Renal cortical epithelial cell (primary cell): ENCODE measurements at regions not wholly inside any gene's neighbourhood (a gene's known extent, or its start where the extent isn't known, plus 50 kb on each side); places are given as distances from the start of the nearest gene placed in this dataset.
A peak's percentile ranks its signal among the peaks of the same experiment; 100 is the strongest.

Experiments
- DNase-seq: peaks from one replicate; pipeline ENCODE4 v3.0.0-alpha.2; 2011; ENCODE audit warnings: low read depth

DNA sequence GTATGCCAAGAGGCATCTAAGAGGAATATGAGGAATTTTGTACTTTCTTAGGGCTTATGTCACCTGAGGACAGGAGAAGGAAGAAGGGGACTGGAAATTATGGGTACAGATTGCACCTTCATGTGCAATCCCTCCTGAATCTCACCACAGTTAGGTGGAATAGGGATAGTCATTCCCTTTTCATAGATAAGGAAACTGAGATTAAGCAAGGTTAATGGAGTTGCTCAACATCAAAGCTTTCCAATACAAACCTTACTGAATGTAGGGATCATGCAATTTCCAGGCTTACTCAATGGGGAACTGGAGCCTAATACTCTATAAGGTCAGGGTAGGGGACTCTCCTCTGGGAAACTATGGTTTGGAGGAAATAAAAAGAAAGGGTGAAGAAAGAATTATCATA, 133.0 kb downstream of the C11orf87 start:
- no peak for DNase-seq

DNA sequence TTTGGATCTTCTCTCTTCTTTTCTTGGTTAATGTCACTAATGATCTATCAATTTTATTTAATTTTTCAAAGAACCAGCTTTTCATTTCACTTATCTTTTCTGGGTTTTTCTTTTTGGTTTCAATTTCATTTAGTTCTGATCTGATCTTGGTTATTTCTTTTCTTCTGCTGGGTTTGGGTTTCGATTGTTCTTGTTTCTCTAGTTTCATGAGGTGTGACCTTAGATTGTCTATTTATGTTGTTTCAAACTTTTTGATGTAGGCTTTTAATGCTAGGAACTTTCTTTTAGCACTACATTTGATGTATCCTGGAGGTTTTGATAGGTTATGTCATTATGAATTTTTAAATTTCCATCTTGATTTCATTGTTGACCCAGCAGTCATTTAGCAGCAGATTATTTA, 142.3 kb downstream of the C11orf87 start:
- DNase-seq, result no peak

DNA sequence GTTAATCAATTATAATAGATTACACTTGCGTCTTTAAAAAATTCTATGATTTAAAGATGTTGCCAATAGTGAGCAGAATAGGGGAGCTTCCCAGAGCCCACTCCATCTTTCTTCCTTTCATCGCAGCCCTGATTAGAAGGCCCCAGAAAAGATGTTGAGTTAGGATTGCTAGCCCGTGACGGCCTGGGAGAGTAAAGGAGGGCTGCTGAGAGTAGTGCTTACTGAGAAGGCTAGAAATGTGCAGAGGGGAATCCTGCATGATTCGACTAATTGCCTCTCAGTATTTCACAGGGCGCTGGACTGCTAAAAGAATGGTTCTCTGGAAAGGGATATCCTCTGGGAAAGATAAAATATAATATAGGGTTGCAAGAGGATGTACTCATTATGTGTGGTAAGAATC, 160.5 kb downstream of the C11orf87 start:
- DNase-seq, result no peak

DNA sequence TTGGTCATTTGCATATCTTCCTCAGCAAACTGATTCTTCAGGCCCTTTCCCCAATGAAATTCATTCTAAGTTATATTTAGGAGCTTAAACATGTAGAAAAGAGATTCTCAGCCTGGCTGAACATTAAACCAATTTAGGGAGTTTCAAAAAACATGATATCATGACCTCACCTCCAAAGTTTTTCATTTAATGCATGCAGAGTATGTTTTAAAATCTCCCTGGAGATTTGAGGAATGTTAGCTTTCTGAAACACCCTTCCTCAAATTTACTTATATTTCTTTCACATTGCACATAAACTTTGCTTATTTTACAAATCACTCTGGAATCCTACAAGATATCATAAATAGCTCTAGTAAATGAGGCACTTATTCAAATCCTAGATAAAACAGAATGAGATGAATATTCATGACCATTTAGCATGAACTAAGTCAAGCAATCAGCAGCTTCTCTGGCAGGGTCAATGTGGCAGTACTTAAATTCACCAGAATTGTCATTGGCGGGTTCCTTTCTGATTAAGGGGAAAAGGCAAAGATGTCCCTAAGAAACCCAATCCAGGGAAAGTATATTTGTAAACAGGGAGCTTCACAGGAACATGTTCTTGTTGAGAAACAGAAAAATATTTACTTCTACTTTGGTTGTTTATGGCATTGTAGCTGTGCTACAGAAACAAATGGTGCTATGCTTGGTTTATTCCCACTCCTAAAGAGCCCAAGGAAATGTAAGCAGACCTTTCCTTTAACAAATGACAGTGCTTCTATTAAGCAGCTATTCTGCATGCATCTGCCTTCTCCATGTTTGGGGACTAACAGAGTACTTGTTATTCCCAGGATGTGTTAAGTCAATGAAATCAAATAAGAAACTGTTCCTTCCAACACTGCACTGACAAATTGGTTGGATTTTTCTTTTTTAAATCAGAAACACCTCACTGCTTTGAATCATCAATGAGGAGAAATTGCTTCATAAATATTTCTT, 162.3 kb downstream of the C11orf87 start:
- no peak for DNase-seq

DNA sequence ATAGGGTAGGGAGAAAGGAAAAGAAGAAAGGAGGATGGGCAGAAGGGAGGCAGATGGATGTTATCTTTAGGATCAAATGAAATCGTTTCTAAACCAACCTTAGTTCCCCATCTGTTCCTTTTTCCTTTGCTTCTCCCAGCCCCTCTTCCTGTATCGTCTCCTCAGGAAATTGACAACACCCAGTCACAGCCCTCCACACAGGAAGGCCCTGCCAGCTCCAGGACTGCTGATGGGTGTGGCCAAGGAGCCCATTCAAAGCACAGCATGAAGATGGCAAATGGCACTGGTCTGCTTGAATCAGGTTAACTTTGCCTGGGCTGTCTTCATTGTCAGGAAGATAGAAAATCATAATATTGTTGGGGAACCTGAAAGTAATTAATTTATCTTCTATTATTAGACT, 164.8 kb downstream of the C11orf87 start:
- no peak for DNase-seq

DNA sequence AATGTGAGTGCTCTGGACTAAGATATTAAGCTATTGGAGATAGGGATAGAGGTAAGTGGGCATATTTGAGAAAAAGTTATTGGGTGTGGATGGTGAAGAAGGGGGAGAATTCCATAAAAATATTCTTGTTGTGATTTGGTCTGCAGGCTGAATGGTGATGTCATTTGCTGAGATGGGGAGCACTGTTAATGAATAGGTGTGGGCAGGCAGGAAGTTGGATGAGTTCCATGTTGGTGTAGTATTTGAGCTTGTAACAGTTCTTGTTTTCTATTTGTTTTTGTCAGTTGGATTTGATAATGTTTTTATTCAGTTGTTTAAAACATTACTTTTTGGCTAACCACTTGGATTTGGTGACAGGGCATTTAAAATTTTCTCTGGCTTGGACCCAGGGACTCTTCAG, 168.8 kb downstream of the C11orf87 start:
- no peak for DNase-seq

DNA sequence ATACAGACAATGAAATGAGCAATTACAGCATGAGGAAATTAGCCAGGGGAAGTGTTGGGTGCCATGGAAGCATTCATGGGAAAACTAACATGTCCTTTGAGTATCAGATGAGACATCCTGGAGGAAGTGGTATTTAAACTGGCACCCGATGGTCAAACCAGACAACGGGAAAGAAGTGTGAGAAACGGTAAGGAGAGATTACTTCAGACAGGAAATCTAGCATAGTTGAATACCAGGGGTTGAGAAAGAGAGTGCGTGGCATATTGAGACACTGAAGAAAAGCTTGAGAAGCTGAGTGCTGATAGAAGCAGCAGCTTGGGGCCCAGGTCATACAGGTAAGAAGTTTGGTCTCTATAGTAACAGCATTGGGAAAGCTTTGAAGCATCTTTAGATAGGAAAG, 175.3 kb downstream of the C11orf87 start:
- DNase-seq, result no peak

DNA sequence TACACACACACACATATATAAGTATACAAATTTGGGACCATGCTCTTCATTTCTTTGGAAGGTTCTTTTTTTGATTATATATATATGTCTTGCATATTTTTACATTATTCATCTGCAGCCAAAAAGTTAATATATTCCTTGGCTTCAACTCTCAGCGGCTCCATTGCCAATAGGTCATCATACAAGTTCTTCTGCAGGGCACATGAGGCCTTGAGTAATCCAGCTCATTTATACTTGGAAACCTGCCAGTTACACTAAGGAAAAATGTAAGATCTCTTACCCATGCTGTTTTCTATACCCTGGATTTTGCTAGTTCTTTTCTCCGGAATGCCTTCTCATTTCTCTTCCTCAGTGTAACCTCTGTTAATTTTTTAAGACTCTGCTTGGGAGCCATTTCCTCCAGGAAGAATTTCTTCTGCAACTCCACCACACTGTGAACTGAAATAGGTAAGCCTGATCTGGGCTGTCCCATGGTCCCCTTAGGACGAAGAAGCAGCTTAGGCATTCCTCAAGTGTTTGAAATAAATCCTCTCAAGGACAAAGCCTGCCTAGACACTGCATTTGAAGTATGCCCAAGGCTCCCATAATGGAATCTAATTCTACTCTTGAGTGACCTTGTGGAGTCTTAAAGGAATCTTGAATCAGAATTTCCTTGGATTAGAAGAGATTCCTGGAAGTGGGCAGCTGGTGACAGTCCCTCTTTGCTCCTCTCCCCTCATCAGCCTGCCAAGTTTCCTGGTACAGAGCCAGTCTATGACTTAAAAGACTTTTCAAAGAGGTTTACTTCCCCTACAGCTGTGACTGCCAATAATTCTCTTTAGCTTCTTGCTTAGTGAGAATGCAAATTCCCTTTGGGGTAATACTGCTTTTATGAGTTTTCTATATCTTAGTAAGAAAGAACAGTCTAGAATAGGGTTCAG, 182.8 kb downstream of the C11orf87 start:
- DNase-seq, result no peak

DNA sequence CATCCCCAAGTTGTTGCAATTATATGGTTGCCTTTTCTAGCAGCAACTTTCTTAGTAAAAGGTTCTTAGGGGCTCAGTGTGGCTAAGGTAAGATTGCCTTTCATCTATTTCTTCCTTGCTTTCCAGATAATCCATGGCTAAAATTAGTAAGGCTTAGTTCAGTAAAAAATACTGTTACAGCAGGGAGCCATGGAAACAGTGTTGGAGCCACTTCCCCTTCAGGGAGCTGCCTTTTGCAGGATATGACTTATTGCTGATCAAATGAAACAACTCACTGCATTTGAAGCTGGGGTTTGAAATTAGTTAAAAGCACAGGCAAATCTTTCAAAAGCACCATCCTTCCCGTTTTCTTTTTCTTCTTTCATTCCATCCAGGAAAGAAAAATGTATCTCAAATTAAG, 184.3 kb downstream of the C11orf87 start:
- DNase-seq, result no peak

DNA sequence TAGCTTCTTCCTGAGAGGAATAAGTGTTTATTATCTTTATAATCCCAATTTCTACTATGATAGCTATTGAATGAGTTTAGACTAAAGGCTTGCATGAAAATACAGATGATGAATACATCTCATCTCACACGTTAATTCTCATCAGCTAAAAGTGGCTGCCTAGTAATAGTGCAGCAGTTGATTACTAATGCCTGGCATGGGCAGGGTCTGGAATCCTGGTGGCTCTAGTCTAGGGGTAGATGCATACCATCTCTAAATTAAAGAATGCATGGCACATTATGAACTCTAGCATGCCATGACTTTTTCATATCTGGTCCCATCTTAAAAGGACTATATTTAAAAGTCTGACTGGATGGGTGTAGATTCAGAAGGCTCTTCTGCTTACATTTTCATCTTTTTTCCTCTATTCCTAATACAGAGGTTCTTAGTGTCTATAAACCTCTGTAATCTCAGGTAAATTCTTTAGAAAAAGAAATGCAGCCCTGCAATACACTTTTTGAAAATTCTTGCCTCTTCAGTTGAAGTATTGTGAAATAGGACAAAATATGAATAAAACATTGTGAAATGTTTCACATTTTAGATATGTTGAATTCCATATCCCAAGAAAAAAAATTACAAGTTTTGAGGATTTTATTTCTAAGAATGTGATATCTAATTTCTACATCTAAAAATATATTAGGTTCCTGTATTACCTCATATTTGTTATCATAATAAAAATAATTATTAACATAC, 187.6 kb downstream of the C11orf87 start:
- no peak for DNase-seq

DNA sequence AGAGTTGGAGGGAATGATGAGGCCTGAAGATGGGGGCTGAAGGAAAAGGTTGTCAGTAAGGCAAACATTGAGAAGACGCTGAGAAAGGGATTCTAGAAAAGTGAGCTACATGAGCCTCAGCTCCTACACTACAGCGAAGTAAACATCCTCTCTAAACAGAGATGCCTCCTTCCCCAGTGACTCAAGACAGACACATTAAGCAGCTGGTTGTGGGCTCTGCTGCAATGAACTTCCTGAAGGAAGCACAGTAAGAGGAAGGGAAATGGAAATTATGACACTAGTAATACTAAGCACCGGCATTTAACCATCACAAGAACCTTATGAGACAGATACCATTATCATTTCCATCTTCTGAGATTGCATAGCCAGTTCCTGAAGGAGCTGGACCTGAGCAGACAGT, 190.5 kb downstream of the C11orf87 start:
- DNase-seq, result no peak

DNA sequence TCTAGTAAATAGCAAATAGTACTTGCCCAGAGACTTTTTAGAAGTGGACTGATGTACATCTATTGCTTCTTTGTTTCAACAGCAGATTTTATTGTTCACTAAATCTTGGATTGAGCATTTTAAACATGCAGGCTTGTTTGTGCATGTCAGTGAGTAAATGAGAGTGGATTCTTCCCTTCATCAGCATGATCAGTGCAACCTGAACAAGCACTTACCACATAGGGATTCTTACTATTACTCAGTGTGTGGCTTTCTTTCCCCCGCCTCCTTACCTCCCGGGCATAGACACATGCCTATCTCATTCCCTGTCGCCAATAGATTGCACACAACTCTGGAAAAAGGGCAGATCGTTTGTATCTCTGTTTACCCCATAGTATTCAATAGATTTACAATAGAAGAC, 197.5 kb downstream of the C11orf87 start:
- DNase-seq, result no peak

DNA sequence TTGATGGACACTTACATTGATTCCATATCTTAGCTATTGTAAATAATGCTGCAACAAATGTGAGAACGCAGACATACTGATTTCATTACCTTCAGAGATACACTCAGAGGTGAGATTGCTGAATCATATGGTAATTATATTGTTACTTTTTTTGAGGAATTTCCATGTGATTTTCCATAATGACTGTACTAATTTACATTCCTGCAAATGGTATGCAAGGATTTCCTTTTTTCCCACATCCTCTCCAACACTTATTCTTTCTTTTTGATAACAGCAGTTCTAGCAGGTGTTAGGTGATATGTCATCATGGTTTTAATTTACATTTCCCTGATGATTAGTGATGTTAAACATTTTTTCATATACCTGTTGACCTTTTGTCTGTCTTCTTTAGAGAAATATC, 207.7 kb downstream of the C11orf87 start:
- no peak for DNase-seq

DNA sequence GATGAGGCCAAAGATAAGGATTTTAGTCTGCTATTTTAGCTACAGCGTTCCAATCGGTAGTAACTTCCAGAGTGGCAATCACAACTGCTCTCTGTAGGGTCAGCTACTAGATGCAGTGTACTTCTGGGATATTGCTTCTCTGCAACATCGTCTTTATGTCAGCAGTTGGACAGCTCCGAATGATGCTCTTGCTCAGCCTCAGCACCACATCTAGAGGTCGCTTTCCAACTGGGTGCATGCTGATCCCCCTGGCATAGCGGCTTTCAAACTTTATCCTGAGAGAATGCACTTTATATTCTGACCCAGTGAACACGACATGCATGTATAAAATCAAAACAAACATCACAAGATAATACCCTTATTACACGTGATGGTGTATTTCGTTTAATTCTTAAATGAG, 219.6 kb downstream of the C11orf87 start:
- DNase-seq, result peak; percentile 20

DNA sequence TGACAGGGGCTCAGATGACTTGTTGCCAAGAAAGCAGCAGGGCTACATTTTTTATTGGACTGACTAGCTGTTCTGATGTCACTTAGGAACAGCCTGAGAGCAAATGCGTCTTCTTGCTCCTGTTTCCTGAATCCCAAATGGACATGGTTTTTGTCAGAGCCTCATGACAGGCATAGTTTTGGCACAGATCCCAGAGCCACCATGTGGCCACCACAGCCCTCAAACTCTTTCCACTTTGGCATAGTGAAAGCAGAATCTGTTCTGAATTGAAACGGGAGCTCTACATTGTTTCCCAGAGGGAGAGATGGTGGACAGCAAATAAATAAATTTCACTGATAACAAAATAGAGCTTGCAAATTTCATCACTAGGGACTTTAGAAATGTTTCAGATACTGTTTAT, 222.2 kb downstream of the C11orf87 start:
- no peak for DNase-seq

DNA sequence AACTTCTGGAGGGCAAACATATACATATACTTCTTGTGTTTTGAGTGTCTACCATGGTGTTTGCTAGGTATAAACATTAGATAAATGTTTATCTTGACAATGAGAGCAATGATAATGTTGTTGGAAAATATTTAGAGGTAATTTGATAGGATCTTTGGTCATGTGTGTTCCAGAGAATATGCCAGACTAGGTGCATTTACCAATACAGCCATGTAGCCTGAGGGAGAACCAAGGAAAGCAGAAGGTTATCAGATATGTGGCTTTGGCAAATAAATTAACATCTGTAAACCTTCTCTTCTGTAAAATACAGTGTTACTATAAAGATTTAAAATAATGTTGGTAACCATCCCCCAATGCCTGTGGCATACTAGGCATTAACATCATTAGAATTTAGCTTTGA, 226.8 kb downstream of the C11orf87 start:
- DNase-seq, result no peak

DNA sequence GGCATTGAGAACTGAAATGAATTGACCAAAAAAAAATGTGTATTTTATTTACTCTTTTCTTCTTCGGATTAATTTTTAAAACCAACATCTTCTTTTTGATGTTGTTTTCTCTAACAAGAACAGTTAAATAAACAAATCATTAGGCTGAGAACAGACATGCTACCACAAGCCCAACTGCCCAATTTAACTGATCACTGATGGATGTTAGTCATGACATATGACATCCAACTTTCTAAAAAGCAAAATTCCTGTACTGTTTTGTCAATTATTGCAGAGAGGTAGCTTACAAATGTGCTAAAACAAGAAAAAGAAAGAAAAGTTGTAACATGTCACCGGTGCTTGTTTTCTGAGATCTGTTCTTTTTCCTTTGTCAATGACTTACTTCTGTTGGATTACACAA, 232.1 kb downstream of the C11orf87 start:
- DNase-seq, result no peak

DNA sequence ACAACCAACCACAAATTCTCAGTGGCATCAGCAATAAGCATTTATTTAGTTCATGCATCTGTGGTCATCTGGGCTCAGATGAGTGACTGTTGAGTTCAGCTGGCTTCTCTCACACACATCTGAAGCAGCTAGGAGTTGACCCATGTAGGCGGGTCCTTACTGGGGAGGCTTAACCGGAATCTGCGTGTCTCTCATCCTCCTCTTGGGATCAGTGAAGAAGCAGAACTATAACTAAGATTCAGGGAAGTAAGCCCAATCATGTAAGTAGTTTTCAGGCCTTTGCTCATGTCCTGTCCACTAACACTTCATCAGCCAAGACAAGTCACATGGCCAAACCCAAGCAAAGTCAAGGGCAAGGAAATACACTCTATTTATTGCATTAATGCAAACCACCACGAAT, 236.2 kb downstream of the C11orf87 start:
- no peak for DNase-seq

DNA sequence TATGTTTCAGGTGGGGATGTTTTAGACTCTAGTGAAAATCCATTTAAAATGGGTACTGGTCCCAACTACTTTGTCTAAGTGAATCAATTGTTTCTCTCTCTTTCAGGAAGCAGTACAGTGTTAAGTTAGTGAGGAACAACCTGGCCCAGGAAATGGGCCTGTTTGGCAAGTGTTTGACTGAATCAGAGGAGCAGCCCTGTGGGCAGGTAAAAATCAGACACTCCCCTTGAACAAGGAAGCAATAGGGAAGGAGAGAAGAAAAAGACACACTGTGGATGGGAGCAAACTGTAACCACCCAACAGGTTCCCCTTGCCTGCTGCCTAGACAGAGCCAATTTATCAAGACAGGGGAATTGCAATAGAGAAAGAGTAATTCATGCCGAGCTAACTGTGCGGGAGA, 245.7 kb downstream of the C11orf87 start:
- no peak for DNase-seq

DNA sequence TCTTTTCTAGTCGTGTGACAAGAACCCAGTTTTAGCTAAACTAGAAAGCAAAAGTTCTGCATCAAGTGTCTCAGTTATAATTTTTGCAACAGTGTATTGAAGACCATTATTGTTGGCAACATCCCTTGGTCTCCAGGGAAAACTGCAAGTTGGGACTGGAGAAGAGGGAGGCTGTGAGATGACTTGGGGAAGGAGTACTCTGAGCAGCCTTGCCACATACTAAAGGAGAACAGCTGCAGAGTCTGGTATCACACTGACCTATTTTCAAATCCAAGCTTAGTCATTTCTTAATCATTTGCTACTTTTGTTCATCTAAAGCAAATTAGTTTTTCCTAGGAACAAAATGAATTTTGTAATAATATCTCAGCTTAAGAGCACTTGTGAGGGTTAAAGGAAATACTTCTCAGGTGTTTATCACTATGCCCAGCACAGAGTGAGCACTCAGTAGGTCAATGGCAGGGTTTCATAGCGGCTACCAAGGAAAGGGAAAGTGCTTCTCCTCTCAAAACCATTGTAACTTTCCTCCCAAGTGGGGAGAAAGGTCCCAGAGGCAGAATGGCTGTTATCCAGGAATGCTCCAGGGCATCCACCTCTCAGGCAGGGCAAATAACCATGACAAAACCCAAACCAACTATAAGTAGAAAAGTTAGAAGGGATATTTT, 247.1 kb downstream of the C11orf87 start:
- DNase-seq, result no peak

DNA sequence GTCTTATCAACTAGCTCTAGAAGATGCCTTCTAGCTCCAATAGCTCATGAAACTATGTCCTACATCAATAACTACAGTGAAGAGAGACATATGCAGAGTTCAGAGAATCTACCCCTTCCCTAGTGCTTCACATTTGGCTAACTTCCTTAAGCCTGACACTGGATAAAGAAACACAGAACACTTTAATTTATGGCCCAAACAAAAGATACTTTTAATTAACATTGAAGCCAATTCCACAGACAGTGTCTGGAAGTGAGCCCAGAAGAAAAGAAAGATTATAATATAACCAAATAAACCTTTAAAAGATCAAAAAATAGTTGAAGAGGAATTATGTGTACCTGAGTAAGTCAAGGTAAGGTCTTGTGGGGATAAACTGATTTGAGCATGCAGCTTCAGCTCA, 255.2 kb downstream of the C11orf87 start:
- no peak for DNase-seq

DNA sequence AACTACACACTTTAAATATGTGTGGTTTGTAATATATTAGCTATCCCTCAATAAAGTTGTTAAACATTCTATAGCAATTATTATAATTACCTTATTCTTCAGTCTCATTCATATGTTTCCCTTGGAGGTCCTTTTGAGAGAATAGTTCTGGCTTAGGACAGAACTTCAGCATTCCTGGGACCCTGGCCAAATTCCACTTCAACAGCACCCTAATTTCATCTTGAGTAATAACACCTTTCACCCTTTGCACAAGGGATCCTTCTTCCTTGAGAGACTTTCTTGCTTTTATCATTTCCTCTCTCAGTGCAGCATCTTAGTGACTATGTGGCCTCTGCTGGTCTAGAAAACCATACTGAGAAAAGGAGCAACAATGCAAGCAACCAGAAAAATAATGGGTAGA, 255.9 kb downstream of the C11orf87 start:
- no peak for DNase-seq
